ENCODE measurements at regions not wholly inside any gene's neighbourhood (a gene's known extent, or its start where the extent isn't known, plus 50 kb on each side); places are given as distances from the start of the nearest gene placed in this dataset.

DNA sequence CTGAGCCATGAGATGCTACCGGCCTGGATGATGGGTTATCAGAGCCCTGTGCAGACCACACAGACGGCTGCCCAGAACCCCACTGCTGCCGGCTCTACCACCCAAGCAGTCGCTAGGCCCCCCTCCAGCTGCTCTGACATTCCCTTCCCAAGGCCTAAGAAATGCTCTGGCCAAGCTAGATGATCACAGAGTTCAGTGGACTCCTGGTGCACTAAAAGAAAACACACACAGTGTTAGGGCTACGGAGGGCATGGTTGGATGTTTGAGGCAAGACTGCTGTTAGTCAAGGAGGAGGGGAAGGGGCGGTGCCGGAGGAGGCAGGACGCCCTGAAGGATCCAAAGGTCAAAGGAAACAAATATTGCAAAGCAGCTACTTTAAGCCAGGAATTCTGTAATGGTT is 174.5 kb downstream of the MYCN start:
- Histone ChIP-seq H3K4me3 (ENCODE audit: insufficient read depth, low read length, poor library complexity, severe bottlenecking) (no peak overlapping the region), H2AFZ (ENCODE audit: low read depth, low read length, severe bottlenecking) (no peak overlapping the region), H3K27ac (ENCODE audit: low read depth, low read length) (no peak overlapping the region), H3F3A (ENCODE audit: insufficient read depth) (no peaks in the 10 kb centered on the region), H3K4me2 (ENCODE audit: low read depth, low read length, poor library complexity, severe bottlenecking) (no peak overlapping the region), H3K36me3 (ENCODE audit: low read length) (no peaks in the 10 kb centered on the region), H3K79me2 (ENCODE audit: insufficient read depth, low read length) (no peaks in the 10 kb centered on the region), H4K20me1 (ENCODE audit: low read depth, low read length) (no peaks in the 10 kb centered on the region), H3K27me3 (ENCODE audit: low read length) (no peaks in the 10 kb centered on the region), H3K9ac (ENCODE audit: low read length) (no peak overlapping the region), H3K9me3 (ENCODE audit: insufficient read depth, low read length) (no peaks in the 10 kb centered on the region), H3K9me2 (replicated peaks; ENCODE audit: insufficient read depth, low read length) (no peaks in the 10 kb centered on the region)
- TF ChIP-seq CTCF (IDR thresholded peaks at IDR 0.05; ENCODE audit: insufficient read depth, low read length, poor library complexity, severe bottlenecking): no peak
- no peak for TF ChIP-seq EZH2phosphoT487 (conservative IDR thresholded peaks at IDR 0.05; ENCODE audit: low read length)

- Histone ChIP-seq H3K9me3 (ENCODE audit: insufficient read depth, low read length) (no peaks in the 10 kb centered on the region), H3K4me2 (ENCODE audit: low read depth, low read length, poor library complexity, severe bottlenecking) (no peak overlapping the region), H3K4me3 (ENCODE audit: insufficient read depth, low read length, poor library complexity, severe bottlenecking) (no peak overlapping the region), H4K20me1 (ENCODE audit: low read depth, low read length) (no peaks in the 10 kb centered on the region), H3K36me3 (ENCODE audit: low read length) (no peaks in the 10 kb centered on the region), H3K79me2 (ENCODE audit: insufficient read depth, low read length) (no peaks in the 10 kb centered on the region), H3K27ac (ENCODE audit: low read depth, low read length) (no peak overlapping the region), H3F3A (ENCODE audit: insufficient read depth) (no peaks in the 10 kb centered on the region), H3K9ac (ENCODE audit: low read length) (no peak overlapping the region), H2AFZ (ENCODE audit: low read depth, low read length, severe bottlenecking) (no peak overlapping the region), H3K9me2 (replicated peaks; ENCODE audit: insufficient read depth, low read length) (no peaks in the 10 kb centered on the region), H3K27me3 (ENCODE audit: low read length) (no peaks in the 10 kb centered on the region)
- TF ChIP-seq CTCF (IDR thresholded peaks at IDR 0.05; ENCODE audit: insufficient read depth, low read length, poor library complexity, severe bottlenecking) (no peak), EZH2phosphoT487 (conservative IDR thresholded peaks at IDR 0.05; ENCODE audit: low read length) (no peak)
Measured at GRCh38 chr2:16114070-16114469, 173.7 kb downstream of the MYCN start.

DNA sequence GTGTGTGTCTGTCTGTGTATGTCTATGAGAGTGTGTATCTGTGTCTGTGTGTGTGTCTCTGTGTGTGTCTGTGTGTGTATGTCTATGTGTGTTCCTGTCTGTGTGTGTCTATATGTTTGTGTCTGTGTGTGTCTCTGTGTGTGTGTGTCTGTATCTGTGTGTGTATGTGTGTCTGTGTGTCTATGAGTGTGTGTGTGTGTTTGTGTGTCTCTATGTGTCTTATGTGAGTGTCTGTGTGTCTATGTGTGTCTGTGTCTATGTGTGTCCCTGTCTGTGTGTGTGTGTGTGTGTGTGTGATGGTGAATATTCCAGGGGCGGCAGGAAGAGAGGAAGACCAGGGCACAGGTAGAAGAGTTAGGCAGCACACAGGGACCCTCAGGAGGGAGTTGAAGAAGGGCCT is 173.2 kb downstream of the MYCN start:
- Histone ChIP-seq H2AFZ (ENCODE audit: low read depth, low read length, severe bottlenecking) (no peak overlapping the region), H3K27me3 (ENCODE audit: low read length) (no peaks in the 10 kb centered on the region), H4K20me1 (ENCODE audit: low read depth, low read length) (no peaks in the 10 kb centered on the region), H3K4me3 (ENCODE audit: insufficient read depth, low read length, poor library complexity, severe bottlenecking) (no peak overlapping the region), H3K36me3 (ENCODE audit: low read length) (no peaks in the 10 kb centered on the region), H3K9me3 (ENCODE audit: insufficient read depth, low read length) (no peaks in the 10 kb centered on the region), H3K9me2 (replicated peaks; ENCODE audit: insufficient read depth, low read length) (no peaks in the 10 kb centered on the region), H3K79me2 (ENCODE audit: insufficient read depth, low read length) (no peaks in the 10 kb centered on the region), H3K4me2 (ENCODE audit: low read depth, low read length, poor library complexity, severe bottlenecking) (no peak overlapping the region), H3K27ac (ENCODE audit: low read depth, low read length) (no peak overlapping the region), H3K9ac (ENCODE audit: low read length) (no peak overlapping the region), H3F3A (ENCODE audit: insufficient read depth) (no peaks in the 10 kb centered on the region)
- TF ChIP-seq EZH2phosphoT487 (conservative IDR thresholded peaks at IDR 0.05; ENCODE audit: low read length) (no peak), CTCF (IDR thresholded peaks at IDR 0.05; ENCODE audit: insufficient read depth, low read length, poor library complexity, severe bottlenecking) (no peak)
